ENCODE measurements at regions not wholly inside any gene's neighbourhood (a gene's known extent, or its start where the extent isn't known, plus 50 kb on each side); places are given as distances from the start of the nearest gene placed in this dataset.

DNA sequence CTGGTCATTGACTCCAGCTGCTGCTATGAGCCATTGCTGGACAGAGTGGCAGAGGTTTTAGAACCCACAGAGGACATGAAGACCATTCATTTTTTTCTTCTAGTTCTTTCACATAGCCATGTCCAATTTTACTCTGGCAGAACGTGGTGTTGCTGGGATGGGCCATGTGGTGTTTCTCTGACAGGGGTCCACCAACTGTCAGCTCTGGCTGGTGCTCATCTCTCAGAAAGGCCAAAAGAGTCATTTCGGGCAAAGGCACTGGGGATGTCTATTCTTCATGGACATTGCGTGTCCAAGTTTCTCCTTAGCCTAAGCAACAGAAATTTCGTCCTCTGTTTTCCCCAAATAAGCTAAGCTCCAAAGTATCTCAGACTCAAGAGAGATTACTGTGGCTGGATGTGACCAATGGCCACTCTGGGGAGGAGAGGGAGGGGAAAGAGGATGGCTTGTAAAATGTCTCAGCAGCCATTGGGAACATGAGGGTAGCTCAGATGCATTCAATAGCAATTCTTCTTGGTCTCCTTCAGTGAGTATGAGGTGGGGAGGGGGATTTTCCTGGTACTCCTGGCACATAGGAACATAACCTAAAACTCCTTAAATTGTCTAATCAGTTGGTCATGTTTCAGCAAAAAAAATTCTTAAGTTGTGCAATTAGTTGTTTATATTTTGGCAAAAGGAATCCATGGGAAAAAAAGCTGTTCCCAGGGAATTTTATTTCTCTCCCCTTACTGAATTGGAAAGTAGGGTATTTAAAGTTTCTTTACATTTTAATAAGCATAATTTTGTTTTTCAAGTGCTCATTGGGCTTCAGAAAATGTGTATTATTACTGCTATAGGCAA is 131.6 kb upstream of the MITF start:
- no peaks in the 10 kb centered on the region for H3K4me1 Mint-ChIP-seq
- H3K4me3 Mint-ChIP-seq = no peak overlapping the region
- no peaks in the 10 kb centered on the region for H3K36me3 Mint-ChIP-seq
- H3K9me3 Mint-ChIP-seq = peaks cover 12% of the 10 kb centered on the region
- peaks cover 71% of the 10 kb centered on the region for H3K27me3 Mint-ChIP-seq (ENCODE audit: low read depth)
- H3K27ac Mint-ChIP-seq = no peak overlapping the region
- TF ChIP-seq, protein P1, sequence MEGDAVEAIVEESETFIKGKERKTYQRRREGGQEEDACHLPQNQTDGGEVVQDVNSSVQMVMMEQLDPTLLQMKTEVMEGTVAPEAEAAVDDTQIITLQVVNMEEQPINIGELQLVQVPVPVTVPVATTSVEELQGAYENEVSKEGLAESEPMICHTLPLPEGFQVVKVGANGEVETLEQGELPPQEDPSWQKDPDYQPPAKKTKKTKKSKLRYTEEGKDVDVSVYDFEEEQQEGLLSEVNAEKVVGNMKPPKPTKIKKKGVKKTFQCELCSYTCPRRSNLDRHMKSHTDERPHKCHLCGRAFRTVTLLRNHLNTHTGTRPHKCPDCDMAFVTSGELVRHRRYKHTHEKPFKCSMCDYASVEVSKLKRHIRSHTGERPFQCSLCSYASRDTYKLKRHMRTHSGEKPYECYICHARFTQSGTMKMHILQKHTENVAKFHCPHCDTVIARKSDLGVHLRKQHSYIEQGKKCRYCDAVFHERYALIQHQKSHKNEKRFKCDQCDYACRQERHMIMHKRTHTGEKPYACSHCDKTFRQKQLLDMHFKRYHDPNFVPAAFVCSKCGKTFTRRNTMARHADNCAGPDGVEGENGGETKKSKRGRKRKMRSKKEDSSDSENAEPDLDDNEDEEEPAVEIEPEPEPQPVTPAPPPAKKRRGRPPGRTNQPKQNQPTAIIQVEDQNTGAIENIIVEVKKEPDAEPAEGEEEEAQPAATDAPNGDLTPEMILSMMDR (IDR thresholded peaks at IDR 0.05; ENCODE audit: unreplicated experiment) = no peak
- no peak for DNase-seq (ENCODE audit: low spot score in 2 of 2, unreplicated experiment in 2 of 2)

DNA sequence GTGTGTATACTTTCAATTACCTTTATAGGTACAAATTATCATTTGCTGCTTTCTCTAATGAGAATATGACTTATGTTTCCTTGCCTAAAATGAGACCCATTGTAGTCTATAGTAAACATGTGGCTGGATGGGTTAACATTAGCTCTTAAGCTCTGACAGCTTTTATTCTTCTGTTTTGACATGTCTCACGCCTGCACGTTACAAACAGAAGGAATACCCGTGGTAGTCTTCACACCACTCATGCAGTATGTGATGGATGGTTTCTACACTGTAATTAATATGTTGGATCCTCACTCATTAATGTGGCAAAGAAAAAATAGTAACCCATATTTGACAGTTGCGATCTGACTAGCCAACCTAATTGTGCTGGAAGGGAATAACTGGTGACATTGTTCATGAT is 133.4 kb upstream of the MITF start:
- DNase-seq (ENCODE audit: low spot score in 2 of 2, unreplicated experiment in 2 of 2) = no peak
- H3K36me3 Mint-ChIP-seq = no peaks in the 10 kb centered on the region
- H3K4me1 Mint-ChIP-seq = no peaks in the 10 kb centered on the region
- peaks cover 18% of the 10 kb centered on the region for H3K9me3 Mint-ChIP-seq
- TF ChIP-seq, protein P1 (IDR thresholded peaks at IDR 0.05; ENCODE audit: unreplicated experiment) = no peak
- no peak overlapping the region for H3K27ac Mint-ChIP-seq
- H3K4me3 Mint-ChIP-seq = no peak overlapping the region
- peaks cover 72% of the 10 kb centered on the region for H3K27me3 Mint-ChIP-seq (ENCODE audit: low read depth)

DNA sequence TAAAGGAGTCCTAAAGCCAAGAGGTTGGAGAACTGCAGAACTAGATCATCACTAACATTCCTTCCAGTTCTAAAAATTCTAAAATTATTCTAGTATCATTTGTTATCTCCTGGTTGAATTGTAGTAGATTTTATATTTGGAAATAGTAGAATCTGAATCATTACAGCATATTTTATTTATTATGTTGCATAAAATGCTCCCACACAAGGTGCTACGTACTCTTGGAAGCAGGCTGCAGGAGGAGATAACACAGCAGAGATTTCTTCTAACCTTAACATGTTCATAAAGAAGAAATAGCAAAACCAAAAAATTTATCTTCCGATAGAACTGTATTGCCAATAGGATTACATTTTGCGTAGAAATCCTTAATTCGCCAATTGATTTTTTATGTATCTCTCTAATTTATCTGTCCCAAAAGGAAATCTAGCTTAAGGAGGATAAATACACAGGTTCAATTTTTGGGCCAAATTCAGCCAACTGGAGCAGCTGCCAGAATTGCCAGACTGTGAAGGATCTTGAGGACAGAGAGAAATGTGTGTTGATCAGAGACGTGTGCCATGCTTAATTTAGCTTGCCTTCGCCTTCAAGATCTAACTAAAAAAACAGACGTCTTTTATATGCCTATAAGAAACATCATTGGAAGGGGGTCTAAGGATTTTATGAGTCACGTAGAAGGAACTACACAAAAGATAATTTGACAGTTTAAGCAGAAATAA is 134.4 kb upstream of the MITF start:
- peaks cover 74% of the 10 kb centered on the region for H3K27me3 Mint-ChIP-seq (ENCODE audit: low read depth)
- DNase-seq (ENCODE audit: low spot score in 2 of 2, unreplicated experiment in 2 of 2) = no peak
- no peaks in the 10 kb centered on the region for H3K36me3 Mint-ChIP-seq
- no peak overlapping the region for H3K27ac Mint-ChIP-seq
- TF ChIP-seq, protein P1 (IDR thresholded peaks at IDR 0.05; ENCODE audit: unreplicated experiment) = no peak
- peaks cover 26% of the 10 kb centered on the region for H3K9me3 Mint-ChIP-seq
- H3K4me1 Mint-ChIP-seq = no peaks in the 10 kb centered on the region
- H3K4me3 Mint-ChIP-seq = no peak overlapping the region

DNA sequence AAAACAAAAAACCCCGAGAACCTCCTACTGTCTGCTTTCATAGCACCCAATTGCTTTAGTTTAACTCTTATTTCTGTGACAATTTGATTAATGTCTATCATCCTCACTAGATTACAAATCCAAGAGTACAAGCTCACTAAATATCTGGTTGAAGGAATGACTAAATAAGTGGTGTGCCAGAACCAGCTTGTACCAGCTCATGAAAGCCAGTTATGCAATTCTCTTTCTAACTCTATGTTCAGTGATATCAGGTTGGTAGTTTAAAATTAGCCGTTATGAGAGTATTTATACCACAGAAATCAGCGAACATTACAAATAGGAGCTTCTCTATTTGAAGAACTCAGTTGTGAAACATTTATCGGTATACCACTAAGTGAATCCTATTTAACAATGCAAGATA is 137.2 kb upstream of the MITF start:
- Mint-ChIP-seq H3K27me3 (ENCODE audit: low read depth) (peaks cover 59% of the 10 kb centered on the region), H3K36me3 (no peaks in the 10 kb centered on the region), H3K27ac (no peak overlapping the region), H3K4me3 (no peak overlapping the region), H3K9me3 (peaks cover 17% of the 10 kb centered on the region), H3K4me1 (no peaks in the 10 kb centered on the region)
- TF ChIP-seq, protein P1 (IDR thresholded peaks at IDR 0.05; ENCODE audit: unreplicated experiment) = no peak
- no peak for DNase-seq (ENCODE audit: low spot score in 2 of 2, unreplicated experiment in 2 of 2)

DNA sequence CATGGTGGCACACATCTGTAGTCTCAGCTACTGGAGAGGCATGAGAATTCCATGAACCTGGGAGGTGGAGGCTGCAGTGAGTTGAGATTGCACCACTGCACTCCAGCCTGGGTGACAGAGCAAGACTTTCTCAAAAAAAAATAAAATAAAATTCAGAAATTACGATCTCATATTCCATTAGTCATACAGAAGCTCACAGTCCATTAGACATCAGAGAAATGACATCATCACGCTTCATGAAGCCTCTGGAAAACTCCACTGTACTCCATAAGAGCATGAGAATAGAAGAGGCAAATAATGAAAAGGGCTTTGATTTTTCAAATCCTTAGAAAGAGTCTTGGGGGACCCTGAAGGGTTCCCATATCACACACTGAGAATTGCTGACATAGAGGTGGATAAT is 145.0 kb upstream of the MITF start:
- no peak overlapping the region for H3K4me3 Mint-ChIP-seq
- no peaks in the 10 kb centered on the region for H3K4me1 Mint-ChIP-seq
- DNase-seq (ENCODE audit: low spot score in 2 of 2, unreplicated experiment in 2 of 2) = no peak
- H3K27me3 Mint-ChIP-seq (ENCODE audit: low read depth) = peaks cover 31% of the 10 kb centered on the region
- TF ChIP-seq, protein P1 (IDR thresholded peaks at IDR 0.05; ENCODE audit: unreplicated experiment) = no peak
- H3K36me3 Mint-ChIP-seq = no peaks in the 10 kb centered on the region
- H3K9me3 Mint-ChIP-seq = no peaks in the 10 kb centered on the region
- no peak overlapping the region for H3K27ac Mint-ChIP-seq

Measured in mesothelial cell of epicardium (in vitro differentiated cells).